Panc1 (cell line): ENCODE measurements at regions not wholly inside any gene's neighbourhood (a gene's known extent, or its start where the extent isn't known, plus 50 kb on each side); places are given as distances from the start of the nearest gene placed in this dataset.

Experiments
- ATAC-seq: fragments of 200-7000 bp; cut with Tn5 transposase; 2 replicates; pipeline ENCODE4 v1.9.1; 2020; ENCODE audit warnings: mild to moderate bottlenecking, moderate library complexity
- BruUV-seq: library from RNA; stranded (reverse); fragments of 400-500 nt; replicated peaks from 2 replicates; lab custom pipeline; 2021; lab: Mats Ljungman, UMichigan
- CTCF ChIA-PET: fragments of 300-600 bp; sonication (Branson Sonifier 250); formaldehyde crosslinking; loops from one replicate; lab custom pipeline; 2022; ENCODE audit warnings: antibody characterized with exemption; lab: Charles Lee
- POLR2A ChIA-PET: fragments of 300-600 bp; sonication (Branson Sonifier 250); formaldehyde crosslinking; loops from one replicate; lab custom pipeline; 2022; ENCODE audit warnings: antibody characterized with exemption; lab: Charles Lee
- DNase-seq: peaks from one replicate; pipeline ENCODE4 v3.0.0-alpha.2; 2010; ENCODE audit warnings: low read depth, low spot score
- H3K27ac ChIP-seq: 2 replicates; pipeline ENCODE4 v1.5.1; 2011; ENCODE audit warnings: mild to moderate bottlenecking, low read length, inconsistent platforms
- H3K27me3 ChIP-seq: fragments of 200-500 bp; sonication (Bioruptor generic); 2 replicates; pipeline ENCODE4 v1.6.0; 2014; ENCODE audit warnings: low read length, inconsistent platforms; ENCODE audit not compliant: control insufficient read depth, insufficient read depth
- H3K36me3 ChIP-seq: fragments of 200-500 bp; sonication (Bioruptor generic); 2 replicates; pipeline ENCODE4 v1.5.1; 2014; ENCODE audit warnings: inconsistent platforms, mild to moderate bottlenecking, low read length, moderate library complexity; ENCODE audit not compliant: control insufficient read depth, insufficient read depth
- H3K4me1 ChIP-seq: 2 replicates; pipeline ENCODE4 v1.5.1; 2011; ENCODE audit warnings: inconsistent platforms, mild to moderate bottlenecking, low read length, moderate library complexity; ENCODE audit not compliant: control insufficient read depth, insufficient read depth
- H3K4me3 ChIP-seq, 2 experiments: 2 replicates each; pipeline ENCODE4 v1.5.1; 2011 to 2012; ENCODE audit warnings: low read depth in 2 of 2, low read length in 2 of 2, mild to moderate bottlenecking in 2 of 2, inconsistent platforms in 1 of 2, moderate library complexity in 1 of 2
- H3K9me3 ChIP-seq: fragments of 200-500 bp; sonication (Bioruptor generic); 2 replicates; pipeline ENCODE4 v1.5.1; 2014; ENCODE audit warnings: low read depth, mild to moderate bottlenecking, inconsistent platforms, low read length, moderate library complexity; ENCODE audit not compliant: control insufficient read depth, insufficient read depth
- POLR2AphosphoS5 ChIP-seq: IDR thresholded peaks from 2 replicates; pipeline ENCODE4 v1.6.1; 2012; ENCODE audit warnings: mild to moderate bottlenecking, low read depth, low read length, moderate library complexity
- SIN3A ChIP-seq: IDR thresholded peaks from 2 replicates; pipeline ENCODE4 v1.6.1; 2012; ENCODE audit warnings: low read depth, mild to moderate bottlenecking, low read length, moderate library complexity, borderline replicate concordance; ENCODE audit not compliant: insufficient read depth
- TCF7L2 ChIP-seq: IDR thresholded peaks from 2 replicates; pipeline ENCODE4 v1.6.1; 2011; ENCODE audit warnings: mild to moderate bottlenecking, low read depth, low read length, inconsistent platforms
- in situ Hi-C: cut with HindIII; loops from 2 replicates; pipeline ENCODE4 v1.10.0; 2016; ENCODE audit warnings: low sequenced_read_pairs, low pct_unique_long_range_greater_than_20kb
- intact Hi-C: fragments of 100-400 bp; cut with micrococcal nuclease; formaldehyde crosslinking; loops from one replicate; pipeline ENCODE4 v1.10.0; 2022; ENCODE audit not compliant: unreplicated experiment
- TF ChIP-seq, protein P1 (sequence below): fragments of 450-650 bp; IDR thresholded peaks from 2 replicates; pipeline ENCODE4 v1.5.1; 2017; ENCODE audit warnings: mild to moderate bottlenecking
- TF ChIP-seq, protein P2 (sequence below), 2 experiments: IDR thresholded peaks; 2 replicates each; pipeline ENCODE4 v1.6.1; 2011 to 2012; ENCODE audit warnings: low read depth in 2 of 2, control low read depth in 1 of 2, low read length in 1 of 2, mild to moderate bottlenecking in 1 of 2, moderate library complexity in 1 of 2; ENCODE audit not compliant: insufficient read depth in 1 of 2

DNA sequence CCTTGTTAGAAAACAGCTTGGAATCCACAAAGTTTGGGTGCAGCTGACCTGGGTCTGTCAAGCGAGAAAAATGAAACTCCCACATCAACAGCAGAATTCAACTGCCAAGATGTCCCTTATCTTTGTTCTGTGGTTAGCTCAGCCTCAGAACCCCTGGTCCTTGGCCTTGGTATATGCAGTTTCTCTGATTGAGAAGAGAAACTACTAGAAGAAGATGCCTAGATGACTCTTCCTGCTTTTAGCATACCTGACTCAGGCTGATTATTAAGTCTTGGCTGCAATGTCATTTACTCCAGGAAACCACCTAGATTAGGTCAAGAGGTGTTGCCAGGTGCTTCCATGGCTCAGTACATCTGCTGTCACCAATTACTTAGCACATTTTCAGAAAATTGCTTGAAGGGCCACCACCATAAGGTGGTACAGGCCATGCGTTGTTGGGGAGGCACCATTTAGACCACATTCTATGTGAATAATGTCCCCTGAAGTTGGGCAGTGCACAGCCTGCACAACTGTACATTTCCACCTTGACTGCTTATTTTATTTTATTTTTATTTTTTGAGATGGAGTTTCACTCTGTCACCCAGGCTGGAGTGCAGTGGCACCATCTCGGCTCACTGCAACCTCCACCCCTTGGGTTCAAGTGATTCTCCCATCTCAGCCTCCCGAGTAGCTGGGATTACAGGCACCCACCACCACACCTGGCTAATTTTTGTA, 59.4 kb upstream of the ZNF438 start:
- ATAC-seq = no peak

DNA sequence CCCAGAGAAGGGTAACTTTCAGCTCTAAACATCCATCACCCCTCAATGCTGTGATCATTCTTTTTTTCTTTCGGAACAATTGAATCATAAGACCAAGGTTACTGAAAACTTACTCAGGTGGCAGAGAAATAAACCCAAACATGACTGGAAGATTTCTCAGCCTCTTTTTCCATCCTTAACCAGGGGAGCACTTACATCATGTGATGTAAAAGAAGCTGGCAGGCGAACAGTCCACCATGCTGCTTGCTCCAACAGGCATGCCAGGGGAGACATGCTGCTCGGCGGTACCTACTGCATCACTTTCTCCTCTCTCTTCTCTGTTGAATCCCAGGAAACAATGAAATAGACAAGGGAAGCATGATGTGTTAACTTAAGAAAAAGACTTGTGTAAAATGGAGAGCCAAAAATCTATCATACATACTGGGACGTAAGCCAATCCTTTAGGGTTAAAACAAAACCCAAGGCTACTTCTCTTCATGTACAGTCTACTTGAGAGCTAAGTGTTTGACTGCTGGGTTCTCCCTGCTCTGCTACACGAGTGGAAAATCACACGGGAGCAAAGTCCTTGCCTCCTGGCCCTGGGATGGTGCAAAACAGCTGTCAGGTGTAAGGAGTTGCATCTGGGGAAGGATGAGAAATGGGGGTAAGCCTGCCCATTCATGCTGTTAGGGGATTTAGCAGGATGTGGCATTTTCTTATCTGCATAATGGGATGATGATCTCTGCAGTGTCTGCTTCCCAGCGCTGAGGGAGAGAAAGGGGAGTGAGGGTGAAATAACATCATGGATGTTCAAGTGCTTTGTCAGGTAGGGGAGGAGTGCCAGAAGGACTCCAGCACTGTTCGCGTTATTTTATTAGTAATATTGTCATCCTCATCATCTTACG, 64.3 kb upstream of the ZNF438 start:
- H3K27ac ChIP-seq = no peak overlapping the region
- TF ChIP-seq, protein P1, sequence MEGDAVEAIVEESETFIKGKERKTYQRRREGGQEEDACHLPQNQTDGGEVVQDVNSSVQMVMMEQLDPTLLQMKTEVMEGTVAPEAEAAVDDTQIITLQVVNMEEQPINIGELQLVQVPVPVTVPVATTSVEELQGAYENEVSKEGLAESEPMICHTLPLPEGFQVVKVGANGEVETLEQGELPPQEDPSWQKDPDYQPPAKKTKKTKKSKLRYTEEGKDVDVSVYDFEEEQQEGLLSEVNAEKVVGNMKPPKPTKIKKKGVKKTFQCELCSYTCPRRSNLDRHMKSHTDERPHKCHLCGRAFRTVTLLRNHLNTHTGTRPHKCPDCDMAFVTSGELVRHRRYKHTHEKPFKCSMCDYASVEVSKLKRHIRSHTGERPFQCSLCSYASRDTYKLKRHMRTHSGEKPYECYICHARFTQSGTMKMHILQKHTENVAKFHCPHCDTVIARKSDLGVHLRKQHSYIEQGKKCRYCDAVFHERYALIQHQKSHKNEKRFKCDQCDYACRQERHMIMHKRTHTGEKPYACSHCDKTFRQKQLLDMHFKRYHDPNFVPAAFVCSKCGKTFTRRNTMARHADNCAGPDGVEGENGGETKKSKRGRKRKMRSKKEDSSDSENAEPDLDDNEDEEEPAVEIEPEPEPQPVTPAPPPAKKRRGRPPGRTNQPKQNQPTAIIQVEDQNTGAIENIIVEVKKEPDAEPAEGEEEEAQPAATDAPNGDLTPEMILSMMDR = no peak
- TF ChIP-seq, protein P2, sequence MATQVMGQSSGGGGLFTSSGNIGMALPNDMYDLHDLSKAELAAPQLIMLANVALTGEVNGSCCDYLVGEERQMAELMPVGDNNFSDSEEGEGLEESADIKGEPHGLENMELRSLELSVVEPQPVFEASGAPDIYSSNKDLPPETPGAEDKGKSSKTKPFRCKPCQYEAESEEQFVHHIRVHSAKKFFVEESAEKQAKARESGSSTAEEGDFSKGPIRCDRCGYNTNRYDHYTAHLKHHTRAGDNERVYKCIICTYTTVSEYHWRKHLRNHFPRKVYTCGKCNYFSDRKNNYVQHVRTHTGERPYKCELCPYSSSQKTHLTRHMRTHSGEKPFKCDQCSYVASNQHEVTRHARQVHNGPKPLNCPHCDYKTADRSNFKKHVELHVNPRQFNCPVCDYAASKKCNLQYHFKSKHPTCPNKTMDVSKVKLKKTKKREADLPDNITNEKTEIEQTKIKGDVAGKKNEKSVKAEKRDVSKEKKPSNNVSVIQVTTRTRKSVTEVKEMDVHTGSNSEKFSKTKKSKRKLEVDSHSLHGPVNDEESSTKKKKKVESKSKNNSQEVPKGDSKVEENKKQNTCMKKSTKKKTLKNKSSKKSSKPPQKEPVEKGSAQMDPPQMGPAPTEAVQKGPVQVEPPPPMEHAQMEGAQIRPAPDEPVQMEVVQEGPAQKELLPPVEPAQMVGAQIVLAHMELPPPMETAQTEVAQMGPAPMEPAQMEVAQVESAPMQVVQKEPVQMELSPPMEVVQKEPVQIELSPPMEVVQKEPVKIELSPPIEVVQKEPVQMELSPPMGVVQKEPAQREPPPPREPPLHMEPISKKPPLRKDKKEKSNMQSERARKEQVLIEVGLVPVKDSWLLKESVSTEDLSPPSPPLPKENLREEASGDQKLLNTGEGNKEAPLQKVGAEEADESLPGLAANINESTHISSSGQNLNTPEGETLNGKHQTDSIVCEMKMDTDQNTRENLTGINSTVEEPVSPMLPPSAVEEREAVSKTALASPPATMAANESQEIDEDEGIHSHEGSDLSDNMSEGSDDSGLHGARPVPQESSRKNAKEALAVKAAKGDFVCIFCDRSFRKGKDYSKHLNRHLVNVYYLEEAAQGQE (IDR thresholded peaks at IDR 0.05; ENCODE audit: insufficient read depth in 1 of 2, low read depth in 2 of 2, low read length in 1 of 2) = no peak
- TF ChIP-seq SIN3A (no peak), TCF7L2 (no peak), POLR2AphosphoS5 (no peak)
- H3K36me3 ChIP-seq = no peaks in the 10 kb centered on the region
- in situ Hi-C loops (no loop called here), intact Hi-C loops (no loop called here)
- H3K4me1 ChIP-seq = peaks cover 6% of the 10 kb centered on the region; the same call in 1 of the 2 replicates
- H3K27me3 ChIP-seq = no peaks in the 10 kb centered on the region
- CTCF ChIA-PET = no interaction called here
- H3K4me3 ChIP-seq = no peak overlapping the region
- no peak for DNase-seq
- BruUV-seq = no TSS peak
- no peak for ATAC-seq
- no peaks in the 10 kb centered on the region for H3K9me3 ChIP-seq
- POLR2A ChIA-PET = no interaction called here

More for the DNA sequence above, 59.4 kb upstream of the ZNF438 start:
- no peaks in the 10 kb centered on the region for H3K36me3 ChIP-seq
- H3K4me1 ChIP-seq = no peaks in the 10 kb centered on the region
- no peak for DNase-seq
- TF ChIP-seq TCF7L2 (no peak), POLR2AphosphoS5 (no peak), SIN3A (no peak)
- TF ChIP-seq, protein P1 = no peak
- TF ChIP-seq, protein P2 (IDR thresholded peaks at IDR 0.05; ENCODE audit: insufficient read depth in 1 of 2, low read depth in 2 of 2, low read length in 1 of 2) = no peak
- H3K4me3 ChIP-seq = no peak overlapping the region
- BruUV-seq = no TSS peak
- H3K27me3 ChIP-seq = no peaks in the 10 kb centered on the region
- in situ Hi-C loops (no loop called here), intact Hi-C loops (no loop called here)
- ChIA-PET POLR2A (no interaction called here), CTCF (no interaction called here)
- H3K9me3 ChIP-seq = no peaks in the 10 kb centered on the region
- no peak overlapping the region for H3K27ac ChIP-seq
